Astrocyte (in vitro differentiated cells and primary cell): ENCODE measurements at regions not wholly inside any gene's neighbourhood (a gene's known extent, or its start where the extent isn't known, plus 50 kb on each side); places are given as distances from the start of the nearest gene placed in this dataset.

ENCODE experiments used
- DNase-seq: peaks from one replicate; pipeline ENCODE4 v3.0.0-alpha.2; 2010; ENCODE audit warnings: low read depth
- FAIRE-seq: peaks from 2 replicates; lab custom pipeline; 2011; peaks lifted over from hg19 to GRCh38; lab: Jason Lieb, UNC
- H2AFZ ChIP-seq: 2 replicates; pipeline ENCODE4 v1.6.0; 2012; ENCODE audit warnings: low read depth, low read length, inconsistent platforms
- H3K27ac ChIP-seq: 2 replicates; pipeline ENCODE4 v1.5.1; 2011; ENCODE audit warnings: low read depth, low read length, inconsistent platforms
- H3K27me3 ChIP-seq: 2 replicates; pipeline ENCODE4 v1.6.0; 2011; ENCODE audit warnings: low read length, inconsistent platforms; ENCODE audit not compliant: insufficient read depth
- H3K36me3 ChIP-seq: 2 replicates; pipeline ENCODE4 v1.5.1; 2011; ENCODE audit warnings: low read length, inconsistent platforms; ENCODE audit not compliant: insufficient read depth
- H3K4me1 ChIP-seq: 2 replicates; pipeline ENCODE4 v1.5.1; 2011; ENCODE audit warnings: low read length, inconsistent platforms; ENCODE audit not compliant: insufficient read depth
- H3K4me2 ChIP-seq: 2 replicates; pipeline ENCODE4 v1.6.0; 2012; ENCODE audit warnings: low read length, inconsistent platforms
- H3K4me3 ChIP-seq: 2 replicates; pipeline ENCODE4 v1.5.1; 2011; ENCODE audit warnings: low read depth, mild to moderate bottlenecking, low read length, inconsistent platforms; ENCODE audit not compliant: insufficient read depth
- H3K79me2 ChIP-seq: 2 replicates; pipeline ENCODE4 v1.6.0; 2012; ENCODE audit warnings: mild to moderate bottlenecking, low read length, inconsistent platforms; ENCODE audit not compliant: insufficient read depth
- H3K9ac ChIP-seq: 2 replicates; pipeline ENCODE4 v1.6.0; 2012; ENCODE audit warnings: mild to moderate bottlenecking, low read length, inconsistent platforms
- H3K9me3 ChIP-seq: 2 replicates; pipeline ENCODE4 v1.5.1; 2012; ENCODE audit warnings: low read depth, mild to moderate bottlenecking, low read length, inconsistent platforms; ENCODE audit not compliant: insufficient read depth
- H4K20me1 ChIP-seq: 2 replicates; pipeline ENCODE4 v1.6.0; 2012; ENCODE audit warnings: low read length, inconsistent platforms; ENCODE audit not compliant: insufficient read depth
- H3K27ac Mint-ChIP-seq: one replicate; pipeline ENCODE4 v1.8.0; 2021; ENCODE audit warnings: mild to moderate bottlenecking, mixed read lengths; ENCODE audit not compliant: unreplicated experiment
- H3K27me3 Mint-ChIP-seq: one replicate; pipeline ENCODE4 v1.8.0; 2021; ENCODE audit warnings: low read depth, mixed read lengths; ENCODE audit not compliant: unreplicated experiment
- H3K36me3 Mint-ChIP-seq: one replicate; pipeline ENCODE4 v1.8.0; 2021; ENCODE audit warnings: low read depth, mixed read lengths; ENCODE audit not compliant: unreplicated experiment
- H3K4me1 Mint-ChIP-seq: one replicate; pipeline ENCODE4 v1.8.0; 2021; ENCODE audit warnings: low read depth, mixed read lengths; ENCODE audit not compliant: unreplicated experiment
- H3K4me3 Mint-ChIP-seq: one replicate; pipeline ENCODE4 v1.8.0; 2021; ENCODE audit warnings: mild to moderate bottlenecking, moderate library complexity, mixed read lengths; ENCODE audit not compliant: unreplicated experiment
- H3K9me3 Mint-ChIP-seq: one replicate; pipeline ENCODE4 v1.8.0; 2021; ENCODE audit warnings: mild to moderate bottlenecking, mixed read lengths; ENCODE audit not compliant: unreplicated experiment
- CTCF ChIP-seq: IDR thresholded peaks from 2 replicates; pipeline ENCODE4 v1.5.1; 2011; ENCODE audit warnings: low read depth, mild to moderate bottlenecking, inconsistent platforms, low read length, moderate library complexity; ENCODE audit not compliant: insufficient read depth
- EZH2 ChIP-seq: IDR thresholded peaks from 2 replicates; pipeline ENCODE4 v1.6.1; 2012; ENCODE audit warnings: mild to moderate bottlenecking, low read length, inconsistent platforms; ENCODE audit not compliant: insufficient read depth

DNA sequence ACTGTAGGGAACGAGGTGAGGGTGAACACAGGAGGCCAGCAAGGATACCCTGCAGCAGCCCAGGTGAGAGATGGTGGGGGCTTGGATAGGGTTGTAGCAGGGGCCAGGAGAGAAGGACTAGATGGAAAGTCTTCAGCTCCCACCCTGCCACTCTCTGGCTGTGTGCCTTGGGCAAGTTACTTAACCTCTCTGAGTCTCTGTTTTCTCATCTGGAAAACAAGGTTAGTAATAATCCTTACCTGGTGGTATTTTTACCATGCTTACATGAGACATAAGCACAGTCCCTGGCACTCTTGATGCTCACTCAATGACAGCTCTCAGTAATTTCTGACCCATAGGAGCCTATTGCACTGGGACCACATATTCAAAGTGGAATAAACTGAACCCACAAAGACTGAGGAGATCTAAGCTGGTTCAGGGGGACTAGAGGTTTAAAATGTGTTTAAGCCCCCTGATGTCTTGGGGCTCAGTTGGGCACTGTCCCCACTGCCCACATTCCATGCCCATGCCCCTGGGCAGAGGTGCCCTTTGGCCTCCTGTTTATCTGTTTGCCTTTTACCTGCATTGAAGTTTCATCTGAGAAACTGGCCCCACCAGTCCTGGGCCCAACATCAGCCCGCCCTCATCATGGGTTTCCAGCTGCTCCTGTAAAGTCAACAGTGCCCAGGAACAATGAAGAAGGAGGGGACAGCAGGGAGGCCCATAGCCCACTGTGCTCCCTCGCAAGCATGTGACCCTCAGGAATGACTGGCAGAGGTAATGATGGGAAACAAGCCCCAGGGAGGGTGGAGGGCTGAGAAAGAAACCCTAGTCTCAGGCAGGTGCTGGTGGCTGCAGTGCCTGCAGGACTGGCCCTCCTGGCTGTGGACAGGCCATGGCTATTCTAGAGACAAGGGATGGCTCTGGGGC is 104.0 kb downstream of the VEGFA start:
- H3K27ac ChIP-seq: no peak overlapping the region
- H3K9ac ChIP-seq: no peak overlapping the region
- H3K79me2 ChIP-seq: no peaks in the 10 kb centered on the region
- H3K4me1 ChIP-seq: no peaks in the 10 kb centered on the region
- no peaks in the 10 kb centered on the region for H3K4me1 Mint-ChIP-seq
- DNase-seq: no peak
- no peak overlapping the region for H3K27ac Mint-ChIP-seq
- TF ChIP-seq CTCF (no peak), EZH2 (no peak)
- H3K9me3 ChIP-seq: no peaks in the 10 kb centered on the region
- no peak overlapping the region for H2AFZ ChIP-seq
- H3K36me3 ChIP-seq: no peaks in the 10 kb centered on the region
- peaks cover 60% of the 10 kb centered on the region for H3K27me3 Mint-ChIP-seq
- no peak overlapping the region for H3K4me3 ChIP-seq
- peaks cover 20% of the 10 kb centered on the region for H3K27me3 ChIP-seq
- H3K4me2 ChIP-seq: no peak overlapping the region
- H3K4me3 Mint-ChIP-seq: no peak overlapping the region
- FAIRE-seq: no peak
- no peaks in the 10 kb centered on the region for H3K36me3 Mint-ChIP-seq
- peaks cover 2% of the 10 kb centered on the region for H3K9me3 Mint-ChIP-seq
- no peaks in the 10 kb centered on the region for H4K20me1 ChIP-seq

- Histone ChIP-seq H4K20me1 (no peaks in the 10 kb centered on the region), H3K27me3 (peaks cover 19% of the 10 kb centered on the region), H3K4me1 (no peaks in the 10 kb centered on the region), H3K4me2 (no peak overlapping the region), H3K9ac (no peak overlapping the region), H2AFZ (no peak overlapping the region), H3K27ac (no peak overlapping the region), H3K9me3 (no peaks in the 10 kb centered on the region), H3K4me3 (no peak overlapping the region), H3K79me2 (no peaks in the 10 kb centered on the region), H3K36me3 (no peaks in the 10 kb centered on the region)
- Mint-ChIP-seq H3K36me3 (no peaks in the 10 kb centered on the region), H3K27ac (no peak overlapping the region), H3K4me3 (no peak overlapping the region), H3K9me3 (peaks cover 2% of the 10 kb centered on the region), H3K27me3 (peaks cover 64% of the 10 kb centered on the region), H3K4me1 (no peaks in the 10 kb centered on the region)
- no peak for TF ChIP-seq CTCF
- TF ChIP-seq EZH2: no peak
- DNase-seq: no peak
- FAIRE-seq: no peak
Observed at GRCh38 chr6:43871933-43872332, 101.9 kb downstream of the VEGFA start.

DNA sequence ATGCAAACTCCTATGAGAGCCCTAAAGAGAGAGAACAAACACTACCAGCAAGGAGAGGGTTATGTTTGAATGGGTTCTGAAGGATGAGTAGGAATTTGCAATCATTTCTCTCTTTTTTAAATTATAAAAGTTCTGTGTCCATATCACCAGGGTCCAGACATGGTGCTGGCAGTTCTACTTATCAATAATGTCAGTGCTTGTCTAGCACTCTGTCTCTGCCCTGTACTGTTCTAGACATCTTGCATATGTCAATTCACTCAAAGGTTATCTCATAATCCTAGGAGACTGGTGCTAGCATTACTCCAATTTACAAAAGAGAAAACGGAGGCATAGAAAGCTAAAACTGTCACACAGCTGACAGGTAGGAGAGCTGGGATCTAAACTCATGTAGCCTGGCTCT is 101.3 kb downstream of the VEGFA start:
- peaks cover 63% of the 10 kb centered on the region for H3K27me3 Mint-ChIP-seq
- H3K36me3 Mint-ChIP-seq: no peaks in the 10 kb centered on the region
- no peak overlapping the region for H3K27ac Mint-ChIP-seq
- no peak overlapping the region for H3K9ac ChIP-seq
- FAIRE-seq: no peak
- H2AFZ ChIP-seq: no peak overlapping the region
- no peaks in the 10 kb centered on the region for H3K4me1 ChIP-seq
- H3K36me3 ChIP-seq: no peaks in the 10 kb centered on the region
- no peaks in the 10 kb centered on the region for H3K9me3 ChIP-seq
- H3K9me3 Mint-ChIP-seq: peaks cover 2% of the 10 kb centered on the region
- no peaks in the 10 kb centered on the region for H4K20me1 ChIP-seq
- no peaks in the 10 kb centered on the region for H3K79me2 ChIP-seq
- H3K4me2 ChIP-seq: no peak overlapping the region
- H3K4me1 Mint-ChIP-seq: no peaks in the 10 kb centered on the region
- no peak for DNase-seq
- peaks cover 19% of the 10 kb centered on the region for H3K27me3 ChIP-seq
- no peak overlapping the region for H3K4me3 ChIP-seq
- H3K4me3 Mint-ChIP-seq: no peak overlapping the region
- no peak for TF ChIP-seq EZH2
- no peak for TF ChIP-seq CTCF
- H3K27ac ChIP-seq: no peak overlapping the region
